Esophagus squamous epithelium (tissue), 5 donors: ENCODE measurements at regions not wholly inside any gene's neighbourhood (a gene's known extent, or its start where the extent isn't known, plus 50 kb on each side); places are given as distances from the start of the nearest gene placed in this dataset.

Experiments used
- DNase-seq: peaks from one replicate; lab custom pipeline; 2025; lab: John Stamatoyannopoulos, UW
- H3K27ac ChIP-seq, 4 donors: fragments of 200-600 bp; sonication (generic); one replicate each; pipeline ENCODE4 v1.5.1; 2016 to 2019; ENCODE audit warnings: mild to moderate bottlenecking in 1 of 4
- H3K27me3 ChIP-seq, 4 donors: fragments of 200-600 bp; sonication (generic); 1 replicate in 3 of 4; 2 replicates in 1 of 4; pipeline versions ENCODE4 v1.5.1 to v1.6.0; 2017 to 2021; ENCODE audit warnings: antibody characterized with exemption in 1 of 4
- H3K36me3 ChIP-seq, 3 donors: fragments of 200-600 bp; sonication (generic); one replicate each; pipeline ENCODE4 v1.5.1; 2016 to 2019
- H3K4me1 ChIP-seq, 3 donors: fragments of 200-600 bp; sonication (generic); one replicate each; pipeline ENCODE4 v1.5.1; 2017 to 2019
- H3K4me3 ChIP-seq, 4 donors: fragments of 200-600 bp; sonication (generic); 1 replicate in 3 of 4; 2 replicates in 1 of 4; pipeline ENCODE4 v1.5.1; 2016 to 2019; ENCODE audit warnings: mild to moderate bottlenecking in 2 of 4, moderate library complexity in 1 of 4
- H3K9me3 ChIP-seq, 3 donors: fragments of 200-600 bp; sonication (generic); one replicate each; pipeline ENCODE4 v1.5.1; 2016 to 2019
- POLR2A ChIP-seq, 4 donors: fragments of 450-650 bp; IDR thresholded peaks; one replicate each; pipeline ENCODE4 v1.6.1; 2017; ENCODE audit warnings: antibody characterized with exemption in 4 of 4, mild to moderate bottlenecking in 4 of 4, moderate library complexity in 3 of 4
- WGBS, 2 donors: methylation state at CpG; one replicate each; pipeline ENCODE4 v1.1.5; 2018; 5-methylcytosine and 5-hydroxymethylcytosine counted together
- intact Hi-C: fragments of 100-400 bp; cut with DNase I; formaldehyde crosslinking; loops from one replicate; pipeline ENCODE4 v1.15.0; 2022
- TF ChIP-seq, protein P1 (sequence below), 6 experiments: fragments of 450-650 bp in 4 of 6; fragments of 200-600 bp in 2 of 6; sonication (generic) in 2 of 6; IDR thresholded peaks; one replicate each; pipeline ENCODE4 v1.5.1; 2016 to 2019; ENCODE audit warnings: antibody characterized with exemption in 6 of 6, mild to moderate bottlenecking in 4 of 6, moderate library complexity in 4 of 6
- donor health status: DM: yes; HTN: yes; CAD: no.

DNA sequence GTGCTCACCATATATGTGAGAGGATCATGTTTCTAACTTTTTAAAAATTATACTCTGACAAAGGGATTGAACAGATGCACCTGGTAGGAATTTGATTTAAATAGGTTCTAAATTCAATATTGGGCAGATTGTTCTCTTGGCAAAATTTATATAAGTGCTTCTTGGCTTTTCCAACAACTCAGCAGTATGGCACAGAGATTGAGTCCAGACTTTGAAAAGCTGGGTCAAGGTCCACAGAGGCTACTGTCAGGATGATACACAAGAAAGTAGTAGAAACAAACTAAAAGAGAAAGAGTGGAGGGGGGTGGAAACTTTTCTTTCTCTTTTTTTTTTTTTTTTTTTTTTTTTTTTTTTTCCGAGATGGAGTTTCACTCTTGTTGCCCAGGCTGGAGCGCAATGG, 203.2 kb upstream of the ADAMTS9 start:
- Histone ChIP-seq H3K9me3 (no peaks in the 10 kb centered on the region), H3K4me1 (peaks cover 0 to 35% (median 6%) of the 10 kb centered on the region in 3 donors), H3K27ac (peak overlapping the region in 1 of 4 donors; percentile 25), H3K36me3 (no peaks in the 10 kb centered on the region), H3K4me3 (no peak overlapping the region), H3K27me3 (no peaks in the 10 kb centered on the region)
- 73 to 100% methylated on average over 1 to 2 of the region's 2 CpGs for WGBS, 2 donors
- TF ChIP-seq, protein P1, sequence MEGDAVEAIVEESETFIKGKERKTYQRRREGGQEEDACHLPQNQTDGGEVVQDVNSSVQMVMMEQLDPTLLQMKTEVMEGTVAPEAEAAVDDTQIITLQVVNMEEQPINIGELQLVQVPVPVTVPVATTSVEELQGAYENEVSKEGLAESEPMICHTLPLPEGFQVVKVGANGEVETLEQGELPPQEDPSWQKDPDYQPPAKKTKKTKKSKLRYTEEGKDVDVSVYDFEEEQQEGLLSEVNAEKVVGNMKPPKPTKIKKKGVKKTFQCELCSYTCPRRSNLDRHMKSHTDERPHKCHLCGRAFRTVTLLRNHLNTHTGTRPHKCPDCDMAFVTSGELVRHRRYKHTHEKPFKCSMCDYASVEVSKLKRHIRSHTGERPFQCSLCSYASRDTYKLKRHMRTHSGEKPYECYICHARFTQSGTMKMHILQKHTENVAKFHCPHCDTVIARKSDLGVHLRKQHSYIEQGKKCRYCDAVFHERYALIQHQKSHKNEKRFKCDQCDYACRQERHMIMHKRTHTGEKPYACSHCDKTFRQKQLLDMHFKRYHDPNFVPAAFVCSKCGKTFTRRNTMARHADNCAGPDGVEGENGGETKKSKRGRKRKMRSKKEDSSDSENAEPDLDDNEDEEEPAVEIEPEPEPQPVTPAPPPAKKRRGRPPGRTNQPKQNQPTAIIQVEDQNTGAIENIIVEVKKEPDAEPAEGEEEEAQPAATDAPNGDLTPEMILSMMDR (IDR thresholded peaks at IDR 0.05) = no peak
- TF ChIP-seq POLR2A (IDR thresholded peaks at IDR 0.05) = no peak
- no peak for DNase-seq
- intact Hi-C loops = no loop called here

DNA sequence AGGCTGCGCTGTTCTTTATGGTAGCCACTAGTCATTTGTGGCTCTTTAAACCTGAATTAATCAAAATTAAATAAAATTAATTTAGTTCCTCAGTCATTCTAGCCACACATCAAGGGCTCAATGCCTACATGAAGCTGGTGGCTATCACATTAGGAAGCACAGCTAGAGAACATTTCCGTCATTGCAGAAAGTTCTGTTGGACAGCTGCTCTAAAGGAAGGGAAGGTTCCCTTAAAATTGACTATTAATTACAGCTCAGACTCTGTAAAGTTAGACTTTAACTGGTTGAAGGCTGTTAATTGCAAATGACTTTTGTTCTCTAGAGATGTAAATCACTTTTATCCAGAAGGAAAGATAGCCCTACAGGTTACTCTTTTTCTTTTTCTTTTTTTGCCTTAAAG, 202.7 kb upstream of the ADAMTS9 start:
- Histone ChIP-seq H3K27me3 (no peaks in the 10 kb centered on the region), H3K36me3 (no peaks in the 10 kb centered on the region), H3K4me3 (no peak overlapping the region), H3K4me1 (peaks cover 0 to 32% (median 6%) of the 10 kb centered on the region in 3 donors), H3K27ac (peak overlapping the region in 3 of 4 donors; percentile 25 to 58 (median 52)), H3K9me3 (no peaks in the 10 kb centered on the region)
- no peak for DNase-seq
- 62 to 68% methylated on average over 2 of the region's 2 CpGs for WGBS, 2 donors
- intact Hi-C loops = no loop called here
- TF ChIP-seq POLR2A (IDR thresholded peaks at IDR 0.05) = no peak
- TF ChIP-seq, protein P1 (IDR thresholded peaks at IDR 0.05) = no peak

DNA sequence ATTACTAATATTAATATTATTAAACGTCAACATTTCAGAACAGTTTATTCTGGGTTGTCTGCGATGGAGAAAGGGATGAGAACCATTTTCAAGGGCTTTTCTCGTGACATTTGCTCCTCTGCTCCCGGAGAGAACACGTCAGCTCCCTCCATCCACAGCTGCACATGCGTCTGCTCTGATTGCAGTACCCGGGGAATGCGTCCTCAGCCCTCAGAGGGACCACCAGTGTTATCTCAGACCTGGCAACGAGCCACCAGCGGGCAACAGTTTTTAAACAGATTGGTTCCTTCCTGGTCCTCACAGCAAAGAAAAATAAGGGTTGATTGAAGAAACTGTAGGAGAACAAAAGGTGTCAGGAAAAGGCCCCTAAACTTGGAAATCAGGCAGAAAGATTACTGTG, 202.2 kb upstream of the ADAMTS9 start:
- Histone ChIP-seq H3K27ac (peak overlapping the region in 3 of 4 donors; percentile 25 to 58 (median 52)), H3K36me3 (no peaks in the 10 kb centered on the region), H3K4me3 (no peak overlapping the region), H3K27me3 (no peaks in the 10 kb centered on the region), H3K4me1 (peaks cover 0 to 28% (median 6%) of the 10 kb centered on the region in 3 donors), H3K9me3 (no peaks in the 10 kb centered on the region)
- intact Hi-C loops = no loop called here
- no peak for TF ChIP-seq POLR2A (IDR thresholded peaks at IDR 0.05)
- TF ChIP-seq, protein P1 (IDR thresholded peaks at IDR 0.05) = no peak
- no peak for DNase-seq
- 41 to 75% methylated on average over 7 to 10 of the region's 10 CpGs for WGBS, 2 donors

DNA sequence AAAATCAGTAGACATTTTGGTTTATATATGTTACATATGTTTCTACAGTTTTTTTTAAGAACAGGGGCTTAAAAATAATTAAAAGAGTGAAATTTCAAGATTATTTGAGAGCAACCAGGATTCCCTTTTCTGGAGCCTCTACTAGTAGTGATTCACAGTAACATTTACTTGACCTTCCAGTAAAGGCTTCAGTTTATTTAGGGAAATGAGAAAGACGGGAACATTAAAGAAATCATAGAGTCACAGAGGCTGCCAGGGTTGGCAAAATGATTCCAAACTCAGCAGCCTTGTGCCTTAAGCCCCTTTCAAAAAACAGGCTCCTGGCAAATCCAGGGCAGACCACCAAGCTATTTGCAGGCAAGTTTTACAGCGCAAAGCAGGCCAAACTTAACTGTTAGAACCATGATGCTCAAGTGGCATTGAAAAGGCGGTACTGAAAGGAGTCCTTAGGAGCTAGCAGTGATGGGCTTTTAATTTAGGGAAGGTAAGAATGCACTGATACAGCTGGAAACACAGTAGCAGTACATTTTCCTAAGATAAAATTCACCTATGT, 201.1 kb upstream of the ADAMTS9 start:
- H3K27me3 ChIP-seq = no peaks in the 10 kb centered on the region
- H3K4me3 ChIP-seq = no peak overlapping the region
- DNase-seq = no peak
- TF ChIP-seq POLR2A (IDR thresholded peaks at IDR 0.05) = no peak
- TF ChIP-seq, protein P1 (IDR thresholded peaks at IDR 0.05) = no peak
- peak overlapping the region in 3 of 4 donors; percentile 25 to 52 (median 41) for H3K27ac ChIP-seq
- no peaks in the 10 kb centered on the region for H3K9me3 ChIP-seq
- WGBS, 2 donors = 74 to 78% methylated on average over 3 of the region's 3 CpGs
- H3K4me1 ChIP-seq = peaks cover 0 to 26% (median 6%) of the 10 kb centered on the region in 3 donors
- intact Hi-C loops = no loop called here
- H3K36me3 ChIP-seq = no peaks in the 10 kb centered on the region

DNA sequence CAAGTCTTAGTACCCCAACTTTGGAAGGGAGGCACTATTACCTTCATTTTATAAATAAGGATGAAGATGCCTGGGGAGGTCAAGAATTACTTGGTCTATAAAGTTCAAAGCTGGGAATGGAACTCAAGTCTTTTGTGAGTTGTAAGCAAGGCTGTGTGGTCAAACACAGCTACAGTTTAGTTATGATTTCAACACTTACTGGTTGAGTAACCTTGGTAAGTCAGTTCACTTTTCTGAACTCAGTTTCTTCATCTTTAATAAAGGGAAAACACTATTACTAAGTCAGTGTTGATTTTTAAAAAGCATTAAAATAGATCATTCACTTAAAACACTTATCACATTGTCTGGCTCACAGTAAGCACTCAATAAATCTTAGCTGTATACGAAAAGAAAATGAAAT, 200.4 kb upstream of the ADAMTS9 start:
- Histone ChIP-seq H3K36me3 (no peaks in the 10 kb centered on the region), H3K27ac (peak overlapping the region in 1 of 4 donors; percentile 52), H3K9me3 (no peaks in the 10 kb centered on the region), H3K4me3 (no peak overlapping the region), H3K27me3 (no peaks in the 10 kb centered on the region), H3K4me1 (peaks cover 0 to 26% (median 6%) of the 10 kb centered on the region in 3 donors)
- no peak for TF ChIP-seq POLR2A (IDR thresholded peaks at IDR 0.05)
- TF ChIP-seq, protein P1 (IDR thresholded peaks at IDR 0.05) = no peak
- 33 to 69% methylated on average over 1 of the region's 1 CpG for WGBS, 2 donors
- DNase-seq = no peak
- intact Hi-C loops = no loop called here
